Fibroblast of skin of left quadriceps (primary cell): ENCODE measurements at regions not wholly inside any gene's neighbourhood (a gene's known extent, or its start where the extent isn't known, plus 50 kb on each side); places are given as distances from the start of the nearest gene placed in this dataset.
A peak's percentile ranks its signal among the peaks of the same experiment; 100 is the strongest.
"Not testable (repeated sequence)": the region's sequence is repeated elsewhere in the genome, so short reads cannot be mapped to it uniquely, and the experiment has no call there.

Experiments
- DNase-seq, 2 experiments: peaks; one replicate each; pipeline ENCODE4 v3.0.0-alpha.2; 2013; ENCODE audit warnings: low read depth in 2 of 2

- no peak for DNase-seq
Measured at GRCh38 chr5:174987443-174988012, 263.1 kb downstream of the MSX2 start.

GRCh38 chr5:174984863-174985262 lies 260.5 kb downstream of the MSX2 start:
- DNase-seq, result no peak

DNA sequence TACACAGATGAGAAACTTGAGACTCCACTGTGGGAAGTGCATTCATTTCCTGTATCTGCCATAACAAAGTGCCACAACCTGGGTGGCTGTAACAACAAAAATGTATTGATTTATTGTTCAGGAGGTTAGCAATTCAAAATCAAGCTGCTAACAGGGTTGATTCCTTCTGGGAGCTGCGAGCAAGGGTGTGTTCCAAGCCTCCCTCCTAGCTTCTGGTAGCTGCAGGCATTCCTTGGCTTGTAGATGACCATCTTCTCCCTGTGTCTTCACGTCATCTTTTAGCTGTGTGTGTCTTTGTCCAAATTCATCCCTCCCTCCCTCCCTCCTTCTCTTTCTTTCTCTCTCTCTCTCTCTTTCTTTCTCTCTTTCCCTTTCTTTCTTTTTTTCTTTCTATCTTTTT lies 258.1 kb downstream of the MSX2 start:
- DNase-seq, result no peak

GRCh38 chr5:174981416-174981815 lies 257.0 kb downstream of the MSX2 start:
- DNase-seq, result no peak

DNA sequence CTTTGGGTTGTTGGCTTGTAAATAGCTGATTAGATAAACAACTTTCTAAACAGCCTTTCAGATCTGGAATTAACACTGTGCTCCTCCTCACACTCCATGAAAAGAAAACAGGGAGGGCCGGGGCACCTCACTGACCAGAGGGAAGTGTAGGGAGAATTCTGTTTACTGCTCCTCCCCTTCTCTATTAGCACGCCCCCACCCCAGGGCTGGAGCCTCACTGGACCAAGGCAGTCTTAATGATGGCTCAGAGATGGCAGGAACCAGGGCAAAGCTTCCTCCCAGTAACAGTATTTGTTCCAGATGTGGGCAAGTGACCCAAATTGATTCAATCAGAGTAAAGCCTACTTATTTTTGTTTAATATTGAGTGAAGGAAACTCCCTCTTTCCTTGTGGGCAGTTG lies 256.6 kb downstream of the MSX2 start:
- DNase-seq, result no peak

DNA sequence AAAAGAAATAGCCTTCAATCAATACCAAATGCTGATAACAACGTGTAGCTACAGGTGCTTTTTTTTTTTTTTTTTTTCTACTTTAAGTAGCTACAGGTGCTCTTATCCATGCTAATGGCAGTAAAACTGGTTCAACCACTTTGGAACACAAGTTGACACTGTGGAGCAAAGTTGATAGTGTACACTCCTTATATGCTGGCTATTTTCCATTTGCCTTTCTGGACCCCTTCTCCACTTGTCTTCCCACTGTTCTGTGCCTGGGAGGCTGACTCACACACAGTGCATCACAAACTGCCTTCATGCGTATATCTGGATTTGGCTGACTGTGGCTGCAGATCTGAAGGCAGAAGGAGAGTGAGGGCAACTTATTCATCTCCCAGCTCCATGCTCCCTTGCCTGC lies 247.9 kb downstream of the MSX2 start:
- no peak for DNase-seq

- no peak for DNase-seq
Measured at GRCh38 chr5:174971210-174971609, 246.8 kb downstream of the MSX2 start.

GRCh38 chr5:174970502-174970901 lies 246.1 kb downstream of the MSX2 start:
- no peak for DNase-seq

DNA sequence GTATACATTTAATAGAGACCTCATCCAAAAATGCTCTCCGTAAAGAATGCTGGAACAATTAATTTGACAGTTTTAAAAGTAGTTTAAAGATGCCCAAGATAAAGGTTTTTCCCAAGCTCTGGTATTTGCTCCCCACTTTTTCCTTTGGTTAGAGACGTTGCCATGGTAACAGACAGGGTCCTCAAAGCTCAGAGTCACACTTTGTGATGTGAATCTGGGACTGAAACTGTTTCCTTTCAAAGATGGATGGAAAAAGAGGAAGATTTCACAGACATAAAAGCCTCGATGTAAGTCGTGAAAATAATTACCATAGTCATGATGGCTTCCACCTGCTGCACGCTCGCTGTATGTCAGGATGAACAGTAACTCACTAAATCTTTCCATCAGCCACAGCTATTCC lies 229.5 kb downstream of the MSX2 start:
- no peak for DNase-seq

DNA sequence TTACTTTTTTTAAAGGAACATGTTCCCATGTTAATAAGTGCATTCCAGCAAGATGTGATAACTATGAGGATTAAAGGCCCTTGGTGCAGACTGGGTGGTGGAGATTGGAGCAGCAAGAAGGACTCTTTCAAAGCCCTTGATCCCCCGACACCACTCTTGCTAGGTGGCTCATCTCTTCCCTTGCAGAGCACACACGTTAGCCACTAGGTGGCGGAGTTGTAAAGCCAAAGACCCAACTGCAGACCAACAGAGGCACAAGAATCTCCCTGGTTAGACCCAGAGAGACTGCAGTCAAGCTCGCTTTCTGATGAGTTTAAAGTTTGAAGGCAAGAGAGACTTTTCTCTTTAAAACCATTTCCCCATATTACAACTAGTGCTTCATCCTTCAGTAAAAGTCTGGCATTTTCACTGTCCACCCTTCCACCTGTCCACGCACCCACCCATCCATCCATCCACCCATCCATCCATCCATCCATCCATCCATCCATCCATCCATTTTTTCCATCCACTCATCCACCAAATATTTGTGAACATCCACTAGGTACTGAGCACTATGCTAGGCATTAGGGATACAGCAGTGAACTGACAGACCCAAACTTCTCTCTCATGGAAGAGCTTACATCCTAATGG lies 226.9 kb downstream of the MSX2 start:
- peak; percentile 44 to 48 for DNase-seq

- no peak for DNase-seq
Measured at GRCh38 chr5:174947548-174947947, 223.2 kb downstream of the MSX2 start.

DNA sequence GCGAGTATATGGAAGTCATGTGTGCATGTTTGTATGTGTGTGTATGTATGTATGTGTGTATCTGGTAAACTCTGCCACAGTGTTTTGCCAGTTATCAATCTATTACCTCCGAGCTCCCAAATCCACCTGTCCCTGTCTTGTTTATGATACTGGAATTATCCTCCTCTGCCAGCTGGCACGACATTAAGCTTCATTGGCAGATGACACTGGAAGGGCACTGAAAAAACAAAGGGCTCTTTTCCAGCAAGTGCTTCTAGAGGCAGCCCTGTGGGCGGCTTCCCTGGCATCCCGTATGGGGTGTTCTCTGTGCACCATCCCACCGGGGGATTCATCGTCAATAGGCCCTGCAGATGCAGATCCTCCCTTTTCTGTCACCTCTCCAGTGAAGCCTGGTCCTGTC lies 221.5 kb downstream of the MSX2 start:
- DNase-seq, result no peak

GRCh38 chr5:174943785-174944184 lies 219.4 kb downstream of the MSX2 start:
- no peak for DNase-seq

DNA sequence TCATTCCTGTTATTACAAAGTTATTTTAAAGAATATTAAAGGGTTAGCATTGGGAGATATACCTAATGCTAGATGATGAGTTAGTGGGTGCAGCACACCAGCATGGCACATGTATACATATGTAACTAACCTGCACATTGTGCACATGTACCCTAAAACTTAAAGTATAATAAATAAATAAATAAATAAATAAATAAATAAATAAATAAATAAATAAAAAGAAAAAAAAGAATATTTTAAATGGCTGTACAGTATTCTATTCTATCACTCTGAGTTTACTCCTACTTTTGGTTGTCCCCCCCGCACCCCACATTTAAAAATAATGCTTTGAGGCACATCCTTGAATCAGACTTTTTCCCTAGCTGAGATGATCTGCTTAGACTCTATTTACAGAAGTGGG lies 218.6 kb downstream of the MSX2 start:
- DNase-seq, result not testable (repeated sequence)

DNA sequence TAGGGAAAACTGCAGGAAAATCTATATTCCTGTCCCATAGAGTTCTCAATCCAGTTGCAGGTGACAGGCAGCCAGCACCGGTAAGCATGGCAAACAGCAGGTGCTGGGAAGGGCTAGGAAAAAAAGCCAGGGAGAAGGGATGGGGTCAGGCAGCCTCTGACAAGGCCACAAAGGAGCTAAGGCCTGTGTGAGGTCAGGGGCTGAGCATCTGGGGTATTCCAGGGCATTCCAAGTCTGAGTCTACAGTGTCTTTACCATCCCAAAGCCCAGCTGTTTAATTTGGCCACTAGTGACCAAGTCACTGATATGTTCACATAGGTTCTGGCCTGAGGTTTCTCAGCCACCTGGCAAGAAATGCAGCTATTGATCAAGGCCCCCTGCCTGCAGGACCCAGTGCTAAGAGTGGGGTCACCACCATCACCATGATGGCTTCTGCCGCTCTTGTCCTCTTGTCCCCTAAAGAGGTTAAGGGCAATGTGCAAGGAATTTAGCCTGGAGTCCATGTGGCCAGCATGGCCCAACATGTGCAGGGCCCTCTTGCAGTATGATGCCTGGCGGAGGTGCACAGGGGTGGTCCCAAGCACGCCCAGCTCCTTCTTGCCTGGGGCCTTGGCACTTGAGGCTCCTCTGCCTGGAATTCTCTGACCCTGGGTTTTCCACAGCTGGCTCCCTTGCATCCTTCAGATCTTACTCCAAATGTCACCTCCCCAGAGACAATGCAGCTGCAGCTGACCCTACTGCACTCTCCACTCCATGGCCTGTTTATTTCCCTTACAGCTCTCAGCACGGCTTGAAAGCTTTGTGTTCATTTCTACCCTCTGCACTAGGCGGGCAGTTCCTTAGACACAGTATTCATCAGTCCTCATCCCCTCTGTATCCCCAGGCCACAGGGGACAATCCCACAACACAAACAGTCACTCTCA lies 213.1 kb downstream of the MSX2 start:
- no peak for DNase-seq

DNA sequence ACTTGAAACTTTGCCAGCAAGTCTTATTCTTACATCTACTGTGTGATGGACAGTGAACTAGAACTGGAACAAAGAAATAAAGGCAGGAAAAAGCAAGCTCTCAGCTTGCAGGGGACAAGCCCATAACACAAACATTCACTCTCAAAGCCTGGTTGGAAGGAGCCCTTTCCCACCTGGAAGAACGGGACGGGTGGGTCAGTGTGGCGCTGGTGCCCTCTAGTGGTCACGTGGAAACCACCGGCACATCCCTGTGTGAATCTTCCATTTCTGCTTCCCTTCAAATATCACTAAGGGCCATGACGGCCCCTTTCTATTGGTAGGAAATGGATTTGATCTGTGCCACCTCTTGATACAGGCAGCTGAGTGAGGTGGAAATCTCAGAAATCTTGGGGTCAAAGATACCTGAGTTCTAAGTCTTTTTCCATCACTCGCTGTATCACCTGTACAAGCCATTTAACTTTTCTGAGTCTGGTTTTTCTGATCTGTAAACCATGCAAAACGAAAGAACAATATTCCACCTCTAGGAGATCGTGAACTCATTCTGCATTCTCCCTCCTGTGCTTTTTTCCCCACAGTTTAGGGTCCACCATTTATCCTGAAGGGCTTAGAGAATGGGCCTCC lies 211.6 kb downstream of the MSX2 start:
- peak; percentile 18 to 26 for DNase-seq

- not testable (repeated sequence) for DNase-seq
Measured at GRCh38 chr5:174931033-174931432, 206.7 kb downstream of the MSX2 start.

GRCh38 chr5:174925586-174925985 lies 201.2 kb downstream of the MSX2 start:
- DNase-seq, result no peak

- DNase-seq, result no peak
Measured at GRCh38 chr5:174922955-174923354, 198.6 kb downstream of the MSX2 start.

GRCh38 chr5:174920906-174921550 lies 196.6 kb downstream of the MSX2 start:
- DNase-seq, result no peak

DNA sequence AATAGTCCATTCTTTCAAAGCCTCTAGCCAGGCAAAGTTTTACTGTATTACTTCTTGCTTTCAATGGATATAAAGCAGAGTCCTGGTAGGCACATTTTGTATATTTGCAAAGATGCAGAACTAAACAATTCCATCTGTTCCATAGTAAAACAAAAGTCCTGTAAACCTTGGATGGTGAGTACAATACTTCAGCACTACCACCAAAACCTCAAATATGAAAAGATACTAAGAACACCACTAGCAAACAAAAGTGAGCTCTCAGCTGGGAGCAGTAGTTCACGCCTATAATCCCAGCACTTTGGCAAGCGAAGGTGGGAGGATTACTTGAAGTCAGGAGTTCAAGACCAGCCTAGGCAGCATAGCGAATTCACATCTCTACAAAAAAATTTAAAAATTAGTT lies 195.0 kb downstream of the MSX2 start:
- no peak for DNase-seq

DNA sequence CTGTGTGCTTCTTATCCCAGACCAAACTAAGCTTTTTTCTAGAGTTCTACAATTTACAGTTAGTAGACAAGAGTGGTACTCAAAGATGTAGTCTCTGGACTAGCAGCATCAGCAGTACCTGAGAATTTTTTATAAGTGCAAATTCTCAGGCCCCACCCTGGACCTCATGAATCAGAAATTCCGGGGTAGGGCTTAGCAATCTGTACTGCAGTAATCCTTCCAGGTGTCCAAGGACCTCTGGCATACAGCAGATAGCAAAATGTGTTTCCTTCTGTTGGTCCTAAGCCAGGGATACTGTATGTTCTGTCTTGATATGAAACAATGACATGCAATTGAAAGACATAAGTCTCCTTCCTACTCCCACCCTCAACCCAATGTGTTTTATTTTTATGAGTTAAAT lies 194.3 kb downstream of the MSX2 start:
- no peak for DNase-seq
